IMR-90 (cell line): ENCODE measurements at regions not wholly inside any gene's neighbourhood (a gene's known extent, or its start where the extent isn't known, plus 50 kb on each side); places are given as distances from the start of the nearest gene placed in this dataset.
"Not testable (repeated sequence)": the region's sequence is repeated elsewhere in the genome, so short reads cannot be mapped to it uniquely, and the experiment has no call there.

Experiments
- ATAC-seq: fragments of 200-7000 bp; cut with Tn5 transposase; 2 replicates; pipeline ENCODE4 v1.9.1; 2020; ENCODE audit warnings: low read depth, mild to moderate bottlenecking, moderate library complexity
- BruUV-seq: library from RNA; stranded (reverse); fragments of 400-500 nt; replicated peaks from 2 replicates; lab custom pipeline; 2021; lab: Mats Ljungman, UMichigan
- CTCF ChIA-PET: fragments of 300-600 bp; formaldehyde crosslinking; extraction: SDS; loops from one replicate; lab custom pipeline; 2021; ENCODE audit warnings: antibody characterized with exemption; lab: Yijun Ruan, JAX
- POLR2A ChIA-PET: fragments of 300-600 bp; sonication (Branson Sonifier 250); formaldehyde crosslinking; loops from one replicate; lab custom pipeline; 2022; ENCODE audit warnings: antibody characterized with exemption; ENCODE audit not compliant: unreplicated experiment; lab: Charles Lee
- DNase-seq: peaks from one replicate; pipeline ENCODE4 v3.0.0; 2013
- H2AFZ ChIP-seq: replicated peaks from 2 replicates; pipeline ENCODE3; 2013; ENCODE audit warnings: low read length, mild to moderate bottlenecking; ENCODE audit not compliant: poor library complexity
- H2AK5ac ChIP-seq: 2 replicates; pipeline ENCODE4 v1.6.1; 2013; ENCODE audit warnings: low read depth, low read length, inconsistent platforms
- H2AK9ac ChIP-seq: replicated peaks from 2 replicates; pipeline ENCODE3; 2013; ENCODE audit warnings: mild to moderate bottlenecking, low read depth, low read length, moderate library complexity; ENCODE audit not compliant: poor library complexity
- H2BK120ac ChIP-seq: 2 replicates; pipeline ENCODE4 v1.6.1; 2013; ENCODE audit warnings: low read depth, low read length, inconsistent platforms
- H2BK15ac ChIP-seq: 3 replicates; pipeline ENCODE4 v1.6.1; 2013; ENCODE audit warnings: low read depth, low read length, inconsistent platforms
- H2BK20ac ChIP-seq: 2 replicates; pipeline ENCODE4 v1.6.1; 2013; ENCODE audit warnings: low read depth, mild to moderate bottlenecking, inconsistent platforms, low read length, moderate library complexity
- H2BK5ac ChIP-seq: 2 replicates; pipeline ENCODE4 v1.6.1; 2013; ENCODE audit warnings: mild to moderate bottlenecking, low read depth, low read length, inconsistent platforms; ENCODE audit not compliant: poor library complexity, severe bottlenecking
- H3K14ac ChIP-seq: replicated peaks from 2 replicates; pipeline ENCODE4 v1.6.1; 2013; ENCODE audit warnings: low read depth, low read length, inconsistent platforms
- H3K18ac ChIP-seq: 2 replicates; pipeline ENCODE4 v1.6.1; 2013; ENCODE audit warnings: low read depth, low read length, control low read depth
- H3K23ac ChIP-seq: 2 replicates; pipeline ENCODE4 v1.6.1; 2013; ENCODE audit warnings: low read depth, low read length, inconsistent platforms
- H3K27ac ChIP-seq: 2 replicates; pipeline ENCODE4 v1.5.1; 2013; ENCODE audit warnings: mild to moderate bottlenecking, control low read depth, low read length; ENCODE audit not compliant: insufficient read depth
- H3K27me3 ChIP-seq: 2 replicates; pipeline ENCODE4 v1.6.1; 2013; ENCODE audit warnings: low read length; ENCODE audit not compliant: control insufficient read depth, insufficient read depth
- H3K36me3 ChIP-seq: 2 replicates; pipeline ENCODE4 v1.6.1; 2013; ENCODE audit warnings: low read length, mixed read lengths; ENCODE audit not compliant: control insufficient read depth, insufficient read depth
- H3K4ac ChIP-seq: 2 replicates; pipeline ENCODE4 v1.6.1; 2013; ENCODE audit warnings: low read depth, low read length, inconsistent platforms
- H3K4me1 ChIP-seq: 2 replicates; pipeline ENCODE4 v1.6.1; 2013; ENCODE audit warnings: low read length, mixed read lengths; ENCODE audit not compliant: control insufficient read depth, insufficient read depth
- H3K4me2 ChIP-seq: 2 replicates; pipeline ENCODE4 v1.6.1; 2013; ENCODE audit warnings: low read depth, mild to moderate bottlenecking, control low read depth, low read length, moderate library complexity
- H3K4me3 ChIP-seq: 2 replicates; pipeline ENCODE4 v1.5.1; 2013; ENCODE audit warnings: low read depth, mild to moderate bottlenecking, control low read depth, low read length, moderate library complexity; ENCODE audit not compliant: insufficient read depth
- H3K56ac ChIP-seq: 2 replicates; pipeline ENCODE4 v1.6.1; 2013; ENCODE audit warnings: low read length, inconsistent platforms; ENCODE audit not compliant: insufficient read depth; ENCODE audit errors: extremely low read depth
- H3K79me1 ChIP-seq, 2 experiments: 2 replicates each; pipeline ENCODE4 v1.6.1; 2013; ENCODE audit warnings: low read length in 2 of 2, inconsistent platforms in 1 of 2, low read depth in 1 of 2
- H3K9ac ChIP-seq: 2 replicates; pipeline ENCODE4 v1.6.1; 2013; ENCODE audit warnings: low read depth, low read length, control low read depth
- H3K9me1 ChIP-seq: 2 replicates; pipeline ENCODE4 v1.6.1; 2013; ENCODE audit warnings: low read length, inconsistent platforms; ENCODE audit not compliant: insufficient read depth
- H3K9me3 ChIP-seq: 2 replicates; pipeline ENCODE4 v1.6.1; 2013; ENCODE audit warnings: low read length; ENCODE audit not compliant: control insufficient read depth, insufficient read depth
- H4K20me1 ChIP-seq: 2 replicates; pipeline ENCODE4 v1.6.1; 2013; ENCODE audit warnings: low read length, inconsistent platforms; ENCODE audit not compliant: insufficient read depth
- H4K5ac ChIP-seq: 2 replicates; pipeline ENCODE4 v1.6.1; 2013; ENCODE audit warnings: mild to moderate bottlenecking, low read depth, low read length, control low read depth
- H4K8ac ChIP-seq, 2 experiments: 2 replicates each; pipeline ENCODE4 v1.6.1; 2013; ENCODE audit warnings: low read depth in 2 of 2, low read length in 2 of 2, control low read depth in 1 of 2, inconsistent platforms in 1 of 2
- H4K91ac ChIP-seq: 2 replicates; pipeline ENCODE4 v1.6.1; 2013; ENCODE audit warnings: low read depth, low read length, inconsistent platforms; ENCODE audit not compliant: insufficient read depth
- WGBS, 2 experiments: methylation state at CpG; one replicate each; pipeline versions ENCODE4 v1.1.5 to v1.1.7; 2013; ENCODE audit warnings: missing lambda C conversion rate in 2 of 2; ENCODE audit not compliant: insufficient read length in 1 of 2; ENCODE audit errors: extremely low coverage in 2 of 2; 5-methylcytosine and 5-hydroxymethylcytosine counted together
- dilution Hi-C: fragments of 300-500 bp; cut with HindIII; formaldehyde crosslinking; loops from one replicate; pipeline ENCODE4 v1.14.3; 2018; ENCODE audit warnings: low sequenced_read_pairs; ENCODE audit not compliant: unreplicated experiment
- in situ Hi-C: fragments of 300-500 bp; cut with MboI; formaldehyde crosslinking; loops from 3 replicates; pipeline ENCODE4 v1.14.3; 2019; ENCODE audit warnings: low sequenced_read_pairs, inconsistent platforms, mixed read lengths
- intact Hi-C: fragments of 100-400 bp; cut with micrococcal nuclease; formaldehyde crosslinking; loops from 2 replicates; pipeline ENCODE4 v1.10.0; 2022

DNA sequence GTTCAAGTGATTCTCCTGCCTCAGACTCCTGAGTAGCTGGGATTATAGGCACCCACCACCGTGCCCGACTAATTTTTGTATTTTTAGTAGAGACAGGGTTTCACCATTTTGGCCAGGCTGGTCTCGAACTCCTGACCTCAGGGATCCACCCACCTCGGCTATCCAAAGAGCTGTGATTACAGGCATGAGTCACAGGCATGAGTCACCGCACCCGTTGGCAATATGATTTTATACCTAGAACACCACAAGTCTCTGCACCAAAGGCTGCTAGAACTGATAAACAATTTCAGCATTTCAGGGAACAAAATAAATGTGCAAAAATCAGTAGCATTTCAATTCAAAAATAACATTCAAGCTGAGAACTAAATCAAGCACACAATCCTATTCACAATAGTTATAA lies 1177.6 kb downstream of the STIM2 start:
- DNase-seq = peak; percentile 54
- dilution Hi-C loops, H2BK5ac ChIP-seq, H3K14ac ChIP-seq, H4K8ac ChIP-seq, H3K4me2 ChIP-seq, H3K9me1 ChIP-seq, H2AK5ac ChIP-seq, H2AFZ ChIP-seq, intact Hi-C loops, in situ Hi-C loops, H3K4me3 ChIP-seq, H3K79me1 ChIP-seq, H2BK20ac ChIP-seq, BruUV-seq, H3K56ac ChIP-seq, H2AK9ac ChIP-seq, H3K23ac ChIP-seq, H3K18ac ChIP-seq, H3K9ac ChIP-seq, H3K9me3 ChIP-seq, ATAC-seq, H3K36me3 ChIP-seq, H3K27me3 ChIP-seq, H4K20me1 ChIP-seq, H2BK120ac ChIP-seq, H3K27ac ChIP-seq, H4K5ac ChIP-seq, POLR2A ChIA-PET, H4K91ac ChIP-seq, H3K4ac ChIP-seq, H2BK15ac ChIP-seq, H3K4me1 ChIP-seq: not testable (repeated sequence)
- CTCF ChIA-PET = interaction anchor here (0.6 kb wide), 1 partner anchor 1236 kb away, joined by 3 read pairs; no protein-coding TSS in a partner anchor
- no CpG with 5 or more reads among the region's 6 CpGs for WGBS, 2 experiments
